ENCODE measurements at regions not wholly inside any gene's neighbourhood (a gene's known extent, or its start where the extent isn't known, plus 50 kb on each side); places are given as distances from the start of the nearest gene placed in this dataset.

DNA sequence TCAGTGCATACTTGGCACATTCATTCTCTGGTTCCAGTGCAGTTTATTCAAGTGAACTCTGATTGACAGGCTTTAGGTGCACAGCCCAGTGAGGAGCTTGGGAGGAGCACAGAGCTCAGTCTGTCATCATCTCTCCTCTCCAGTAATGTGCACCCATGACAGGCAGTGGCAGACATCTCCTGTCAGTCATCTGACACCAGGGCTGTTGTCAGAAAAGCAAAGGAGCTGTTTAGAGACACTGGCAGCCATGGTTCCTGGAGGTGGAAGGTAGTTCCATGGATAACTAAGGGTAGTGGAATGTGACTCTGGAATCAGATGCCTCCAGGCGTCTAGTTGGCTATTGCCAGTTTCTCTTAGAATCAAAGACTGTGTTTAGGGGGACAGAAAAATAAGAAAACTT is 308.8 kb downstream of the DCDC2C start:
- Histone ChIP-seq H3K4me1 (ENCODE audit: control insufficient read depth, insufficient read depth, low read length) (no peaks in the 10 kb centered on the region), H3K79me2 (ENCODE audit: control insufficient read depth, insufficient read depth, low read length) (no peaks in the 10 kb centered on the region), H3K27me3 (replicated peaks in 1 of 2; ENCODE audit: control insufficient read depth in 2 of 2, insufficient read depth in 2 of 2, low read length in 1 of 2) (no peaks in the 10 kb centered on the region), H2AFZ (ENCODE audit: control insufficient read depth, low read depth, low read length) (no peak overlapping the region), H3K36me3 (ENCODE audit: control insufficient read depth in 2 of 2, insufficient read depth in 2 of 2, low read length in 1 of 2) (no peaks in the 10 kb centered on the region), H3K4me2 (ENCODE audit: control insufficient read depth, insufficient read depth) (no peak overlapping the region), H3K9ac (ENCODE audit: control insufficient read depth, insufficient read depth, low read length) (no peak overlapping the region), H3K9me3 (replicated peaks; ENCODE audit: control insufficient read depth, insufficient read depth, low read length) (no peaks in the 10 kb centered on the region), H3K4me3 (no peak overlapping the region), H4K20me1 (ENCODE audit: control insufficient read depth, insufficient read depth) (no peaks in the 10 kb centered on the region), H3K27ac (ENCODE audit: control insufficient read depth, insufficient read depth) (no peak overlapping the region)
- no peak for DNase-seq (ENCODE audit: low read depth, low spot score)
- BruUV-seq (replicated peaks): no TSS peak
- ChIA-PET SMC1A (ENCODE audit: uncharacterized antibody, unreplicated experiment) (no interaction called here), POLR2A (no interaction called here), RAD21 (ENCODE audit: unreplicated experiment) (no interaction called here), CTCF (no interaction called here)
- in situ Hi-C loops (cut with MboI) (no loop called here), intact Hi-C loops (cut with micrococcal nuclease; ENCODE audit: unreplicated experiment) (no loop called here)
- no peak for FAIRE-seq
- WGBS (ENCODE audit: insufficient coverage, insufficient replicate concordance, low lambda C conversion rate, missing lambda C conversion rate): 0% methylated on average over 1 of the region's 1 CpG
- TF ChIP-seq SUZ12 (IDR thresholded peaks at IDR 0.05; ENCODE audit: unreplicated experiment) (no peak), SP1 (IDR thresholded peaks at IDR 0.05; ENCODE audit: low read depth, low read length) (no peak), POLR2AphosphoS2 (IDR thresholded peaks at IDR 0.05; ENCODE audit: low read depth, low read length) (no peak), SMAD1 (IDR thresholded peaks at IDR 0.05; ENCODE audit: low read depth, partially characterized antibody) (no peak), RB1 (IDR thresholded peaks at IDR 0.05; ENCODE audit: borderline replicate concordance) (no peak), NFIC (IDR thresholded peaks at IDR 0.05; ENCODE audit: low read depth, low read length) (no peak)
- TF ChIP-seq, protein P1, sequence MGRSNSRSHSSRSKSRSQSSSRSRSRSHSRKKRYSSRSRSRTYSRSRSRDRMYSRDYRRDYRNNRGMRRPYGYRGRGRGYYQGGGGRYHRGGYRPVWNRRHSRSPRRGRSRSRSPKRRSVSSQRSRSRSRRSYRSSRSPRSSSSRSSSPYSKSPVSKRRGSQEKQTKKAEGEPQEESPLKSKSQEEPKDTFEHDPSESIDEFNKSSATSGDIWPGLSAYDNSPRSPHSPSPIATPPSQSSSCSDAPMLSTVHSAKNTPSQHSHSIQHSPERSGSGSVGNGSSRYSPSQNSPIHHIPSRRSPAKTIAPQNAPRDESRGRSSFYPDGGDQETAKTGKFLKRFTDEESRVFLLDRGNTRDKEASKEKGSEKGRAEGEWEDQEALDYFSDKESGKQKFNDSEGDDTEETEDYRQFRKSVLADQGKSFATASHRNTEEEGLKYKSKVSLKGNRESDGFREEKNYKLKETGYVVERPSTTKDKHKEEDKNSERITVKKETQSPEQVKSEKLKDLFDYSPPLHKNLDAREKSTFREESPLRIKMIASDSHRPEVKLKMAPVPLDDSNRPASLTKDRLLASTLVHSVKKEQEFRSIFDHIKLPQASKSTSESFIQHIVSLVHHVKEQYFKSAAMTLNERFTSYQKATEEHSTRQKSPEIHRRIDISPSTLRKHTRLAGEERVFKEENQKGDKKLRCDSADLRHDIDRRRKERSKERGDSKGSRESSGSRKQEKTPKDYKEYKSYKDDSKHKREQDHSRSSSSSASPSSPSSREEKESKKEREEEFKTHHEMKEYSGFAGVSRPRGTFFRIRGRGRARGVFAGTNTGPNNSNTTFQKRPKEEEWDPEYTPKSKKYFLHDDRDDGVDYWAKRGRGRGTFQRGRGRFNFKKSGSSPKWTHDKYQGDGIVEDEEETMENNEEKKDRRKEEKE (IDR thresholded peaks at IDR 0.05): no peak
- TF ChIP-seq, protein P2, sequence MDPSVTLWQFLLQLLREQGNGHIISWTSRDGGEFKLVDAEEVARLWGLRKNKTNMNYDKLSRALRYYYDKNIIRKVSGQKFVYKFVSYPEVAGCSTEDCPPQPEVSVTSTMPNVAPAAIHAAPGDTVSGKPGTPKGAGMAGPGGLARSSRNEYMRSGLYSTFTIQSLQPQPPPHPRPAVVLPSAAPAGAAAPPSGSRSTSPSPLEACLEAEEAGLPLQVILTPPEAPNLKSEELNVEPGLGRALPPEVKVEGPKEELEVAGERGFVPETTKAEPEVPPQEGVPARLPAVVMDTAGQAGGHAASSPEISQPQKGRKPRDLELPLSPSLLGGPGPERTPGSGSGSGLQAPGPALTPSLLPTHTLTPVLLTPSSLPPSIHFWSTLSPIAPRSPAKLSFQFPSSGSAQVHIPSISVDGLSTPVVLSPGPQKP (IDR thresholded peaks at IDR 0.05; ENCODE audit: low read depth, low read length): no peak
- TF ChIP-seq, protein P3, sequence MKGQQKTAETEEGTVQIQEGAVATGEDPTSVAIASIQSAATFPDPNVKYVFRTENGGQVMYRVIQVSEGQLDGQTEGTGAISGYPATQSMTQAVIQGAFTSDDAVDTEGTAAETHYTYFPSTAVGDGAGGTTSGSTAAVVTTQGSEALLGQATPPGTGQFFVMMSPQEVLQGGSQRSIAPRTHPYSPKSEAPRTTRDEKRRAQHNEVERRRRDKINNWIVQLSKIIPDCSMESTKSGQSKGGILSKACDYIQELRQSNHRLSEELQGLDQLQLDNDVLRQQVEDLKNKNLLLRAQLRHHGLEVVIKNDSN (IDR thresholded peaks at IDR 0.05; ENCODE audit: borderline replicate concordance, extremely low read length, insufficient read depth, low read depth, low read length): no peak
- TF ChIP-seq, protein P4, sequence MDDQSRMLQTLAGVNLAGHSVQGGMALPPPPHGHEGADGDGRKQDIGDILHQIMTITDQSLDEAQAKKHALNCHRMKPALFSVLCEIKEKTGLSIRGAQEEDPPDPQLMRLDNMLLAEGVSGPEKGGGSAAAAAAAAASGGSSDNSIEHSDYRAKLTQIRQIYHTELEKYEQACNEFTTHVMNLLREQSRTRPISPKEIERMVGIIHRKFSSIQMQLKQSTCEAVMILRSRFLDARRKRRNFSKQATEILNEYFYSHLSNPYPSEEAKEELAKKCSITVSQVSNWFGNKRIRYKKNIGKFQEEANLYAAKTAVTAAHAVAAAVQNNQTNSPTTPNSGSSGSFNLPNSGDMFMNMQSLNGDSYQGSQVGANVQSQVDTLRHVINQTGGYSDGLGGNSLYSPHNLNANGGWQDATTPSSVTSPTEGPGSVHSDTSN (IDR thresholded peaks at IDR 0.05; ENCODE audit: insufficient replicate concordance, low read depth, low read length): no peak
- ATAC-seq: no peak

Measured in GM12878 (cell line).